ENCODE measurements at regions not wholly inside any gene's neighbourhood (a gene's known extent, or its start where the extent isn't known, plus 50 kb on each side); places are given as distances from the start of the nearest gene placed in this dataset.
"Not testable (repeated sequence)": the region's sequence is repeated elsewhere in the genome, so short reads cannot be mapped to it uniquely, and the experiment has no call there.

- Mint-ChIP-seq H3K27me3 (peaks cover 2% of the 10 kb centered on the region), H3K9me3 (ENCODE audit: low read depth) (no peaks in the 10 kb centered on the region), H3K4me3 (no peak overlapping the region), H3K27ac (no peak overlapping the region), H3K4me1 (ENCODE audit: low read depth) (no peaks in the 10 kb centered on the region), H3K36me3 (no peaks in the 10 kb centered on the region)
These were observed 411.9 kb upstream of the EMCN start for GRCh38 chr4:100929758-100930157.

DNA sequence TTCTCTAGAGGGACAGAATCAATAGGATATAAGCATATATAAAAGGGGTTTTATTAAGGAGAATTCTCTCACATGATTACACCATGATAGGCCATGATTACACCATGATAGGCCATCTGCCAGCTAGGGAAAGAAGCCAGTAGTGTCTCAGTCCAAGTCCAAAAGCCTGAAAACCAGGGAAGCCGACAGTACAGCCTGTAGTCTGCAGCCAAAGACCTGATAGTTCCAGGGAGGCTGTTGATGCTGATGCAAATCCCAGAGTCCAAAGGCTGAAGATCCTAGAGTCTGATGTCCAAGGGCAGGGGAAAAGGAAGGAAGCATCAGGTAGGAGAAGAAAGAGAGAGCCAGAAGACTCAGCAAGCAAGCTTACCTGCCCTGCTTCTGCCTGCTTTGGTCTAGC, 411.3 kb upstream of the EMCN start:
- H3K9me3 Mint-ChIP-seq (ENCODE audit: low read depth) = peaks cover 4% of the 10 kb centered on the region
- peaks cover 2% of the 10 kb centered on the region for H3K27me3 Mint-ChIP-seq
- H3K4me3 Mint-ChIP-seq = no peak overlapping the region
- H3K27ac Mint-ChIP-seq = no peak overlapping the region
- no peaks in the 10 kb centered on the region for H3K4me1 Mint-ChIP-seq (ENCODE audit: low read depth)
- no peaks in the 10 kb centered on the region for H3K36me3 Mint-ChIP-seq

DNA sequence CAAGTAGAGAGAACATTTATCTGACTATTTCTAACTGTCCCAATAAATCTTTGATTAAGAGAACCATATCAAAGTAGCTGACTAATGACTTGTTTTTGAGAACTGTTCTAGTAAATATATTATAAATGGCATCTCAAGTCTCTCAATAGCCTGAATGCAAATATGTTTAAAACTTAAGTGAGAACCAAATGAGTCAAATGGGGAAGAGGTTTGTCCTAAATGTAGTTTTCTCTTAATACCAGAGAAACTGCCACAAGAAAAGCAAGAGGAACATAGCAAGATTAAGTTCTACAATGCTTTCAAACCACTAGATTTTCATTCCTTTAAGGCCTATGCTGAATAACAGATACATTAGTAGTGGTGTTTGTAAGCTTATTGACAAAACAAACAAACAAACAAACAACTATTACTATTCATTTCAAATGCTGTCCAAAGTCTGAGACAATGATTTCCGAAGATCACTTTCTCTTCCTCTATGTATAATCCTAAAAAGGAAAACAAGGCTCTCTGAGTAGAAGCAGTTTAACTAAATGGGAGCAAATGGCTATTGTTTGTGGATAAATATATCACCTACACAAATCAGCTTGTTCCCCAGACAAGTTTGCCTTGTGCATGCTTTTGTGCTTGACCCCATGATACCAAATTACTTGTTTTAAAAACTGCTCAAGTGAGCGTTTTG, 408.4 kb upstream of the EMCN start:
- Mint-ChIP-seq H3K9me3 (ENCODE audit: low read depth) (peaks cover 12% of the 10 kb centered on the region), H3K4me3 (no peak overlapping the region), H3K27me3 (no peaks in the 10 kb centered on the region), H3K4me1 (ENCODE audit: low read depth) (no peaks in the 10 kb centered on the region), H3K27ac (no peak overlapping the region), H3K36me3 (no peaks in the 10 kb centered on the region)

DNA sequence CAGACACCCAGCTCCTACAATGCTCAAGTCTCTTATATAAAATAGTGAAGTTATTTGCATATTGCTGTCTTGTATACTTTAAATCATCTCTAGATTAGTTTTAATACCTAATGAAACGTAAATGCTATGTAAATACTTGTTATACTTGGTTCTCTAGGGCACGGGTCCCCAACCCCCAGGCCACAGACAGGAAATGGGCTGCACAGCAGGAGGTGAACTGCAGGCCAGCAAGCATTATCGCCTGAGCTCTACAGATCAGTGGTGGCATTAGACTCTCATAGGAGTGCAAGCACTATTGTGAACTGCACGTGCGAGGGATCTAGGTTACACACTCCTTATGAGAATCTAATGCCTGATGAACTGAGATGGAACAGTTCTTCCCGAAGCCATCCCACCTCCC, 395.9 kb upstream of the EMCN start:
- Mint-ChIP-seq H3K27ac (no peak overlapping the region), H3K36me3 (peaks cover 6% of the 10 kb centered on the region), H3K9me3 (ENCODE audit: low read depth) (peaks cover 4% of the 10 kb centered on the region), H3K27me3 (peaks cover 10% of the 10 kb centered on the region), H3K4me3 (no peak overlapping the region), H3K4me1 (ENCODE audit: low read depth) (no peaks in the 10 kb centered on the region)

DNA sequence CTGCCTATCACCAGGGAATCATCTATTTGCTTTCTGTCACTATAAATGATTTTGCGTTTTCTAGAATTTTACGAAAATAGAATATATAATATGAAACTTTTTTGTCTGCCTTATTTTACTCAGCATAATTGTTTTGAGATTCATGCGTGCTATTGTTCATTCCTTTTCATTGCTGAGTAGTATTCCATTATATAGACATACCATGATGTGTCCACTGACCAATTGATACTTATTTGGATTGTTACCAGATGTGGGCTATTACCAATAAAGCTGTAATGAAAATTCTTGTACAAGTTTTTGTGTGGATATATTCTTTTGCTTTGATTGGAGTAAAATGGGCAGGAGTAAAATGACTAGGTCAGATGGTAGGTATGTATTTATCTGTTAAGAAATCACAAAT, 390.7 kb upstream of the EMCN start:
- Mint-ChIP-seq H3K27ac (no peak overlapping the region), H3K4me3 (no peak overlapping the region), H3K36me3 (no peaks in the 10 kb centered on the region), H3K27me3 (peaks cover under 1% of the 10 kb centered on the region), H3K4me1 (ENCODE audit: low read depth) (no peaks in the 10 kb centered on the region), H3K9me3 (ENCODE audit: low read depth) (no peaks in the 10 kb centered on the region)

DNA sequence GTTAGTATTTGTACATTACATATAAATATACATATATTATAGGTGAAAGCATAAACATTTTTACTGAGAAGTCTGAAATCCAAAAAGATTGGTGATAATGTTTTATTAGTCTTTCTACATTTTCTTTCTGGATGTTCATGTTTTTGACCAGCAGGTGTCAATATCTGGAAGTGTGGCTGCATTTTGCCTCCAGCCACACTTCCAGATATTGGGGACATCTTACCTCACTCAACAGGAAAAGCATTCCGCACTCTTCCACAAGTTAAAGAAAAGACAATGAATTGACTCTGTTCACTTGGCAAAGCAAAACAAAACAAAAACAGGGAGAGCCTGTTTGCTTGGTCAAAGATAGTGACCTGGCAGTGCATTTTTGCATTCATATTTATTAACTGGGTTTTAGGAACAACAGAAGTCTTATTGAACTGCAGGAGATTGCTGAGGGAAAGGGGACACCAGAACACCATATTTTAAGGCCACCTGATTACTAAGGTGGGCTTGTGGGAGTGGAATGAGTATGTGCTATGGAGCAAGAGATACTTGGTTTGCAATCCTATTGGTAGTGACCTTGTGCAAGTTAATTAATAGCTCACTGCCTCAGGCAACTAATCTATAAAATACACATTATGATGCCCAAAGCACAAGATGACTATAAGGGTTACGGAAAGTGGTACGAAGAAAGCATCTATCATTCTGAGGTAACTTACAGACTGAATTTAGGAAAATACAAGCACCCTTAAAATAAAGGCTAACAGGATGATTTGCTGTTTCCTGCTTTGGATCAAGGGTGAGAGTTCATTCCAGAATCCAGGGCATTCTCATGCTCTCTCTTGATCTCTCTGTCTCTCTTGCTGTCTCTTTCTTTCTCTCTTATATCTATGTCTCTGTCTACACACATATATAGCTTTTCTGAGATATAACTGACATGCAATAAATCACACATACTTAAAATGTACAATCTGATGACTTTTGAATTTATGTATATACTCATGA, 389.9 kb upstream of the EMCN start:
- Mint-ChIP-seq H3K27me3 (peaks cover 7% of the 10 kb centered on the region), H3K9me3 (ENCODE audit: low read depth) (no peaks in the 10 kb centered on the region), H3K27ac (no peak overlapping the region), H3K4me3 (no peak overlapping the region), H3K36me3 (no peaks in the 10 kb centered on the region), H3K4me1 (ENCODE audit: low read depth) (no peaks in the 10 kb centered on the region)

DNA sequence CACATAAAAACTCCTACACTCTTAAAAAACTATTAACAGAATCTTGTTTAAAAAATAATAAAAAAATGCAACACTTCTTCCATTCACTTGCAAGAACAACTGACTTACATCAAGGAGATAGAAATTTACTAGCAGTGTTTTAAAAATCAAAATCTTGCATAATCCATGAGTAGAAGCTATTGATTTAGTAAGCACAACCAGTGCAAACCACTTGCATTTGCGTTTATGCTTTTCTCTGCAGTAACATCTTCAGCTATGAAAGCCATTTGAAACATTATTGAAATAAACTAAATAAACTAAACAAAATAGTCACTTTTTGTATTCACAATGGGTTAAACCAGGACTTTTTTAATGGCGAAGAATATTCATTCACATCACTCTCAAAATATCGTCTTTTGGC, 389.2 kb upstream of the EMCN start:
- no peak overlapping the region for H3K4me3 Mint-ChIP-seq
- no peak overlapping the region for H3K27ac Mint-ChIP-seq
- no peaks in the 10 kb centered on the region for H3K4me1 Mint-ChIP-seq (ENCODE audit: low read depth)
- H3K36me3 Mint-ChIP-seq = no peaks in the 10 kb centered on the region
- no peaks in the 10 kb centered on the region for H3K9me3 Mint-ChIP-seq (ENCODE audit: low read depth)
- peaks cover 7% of the 10 kb centered on the region for H3K27me3 Mint-ChIP-seq

GRCh38 chr4:100900945-100901344, 383.1 kb upstream of the EMCN start:
- not testable (repeated sequence) for H3K27ac Mint-ChIP-seq; H3K4me1 Mint-ChIP-seq (ENCODE audit: low read depth); H3K36me3 Mint-ChIP-seq; H3K9me3 Mint-ChIP-seq (ENCODE audit: low read depth); H3K4me3 Mint-ChIP-seq
- peaks cover 18% of the 10 kb centered on the region for H3K27me3 Mint-ChIP-seq

DNA sequence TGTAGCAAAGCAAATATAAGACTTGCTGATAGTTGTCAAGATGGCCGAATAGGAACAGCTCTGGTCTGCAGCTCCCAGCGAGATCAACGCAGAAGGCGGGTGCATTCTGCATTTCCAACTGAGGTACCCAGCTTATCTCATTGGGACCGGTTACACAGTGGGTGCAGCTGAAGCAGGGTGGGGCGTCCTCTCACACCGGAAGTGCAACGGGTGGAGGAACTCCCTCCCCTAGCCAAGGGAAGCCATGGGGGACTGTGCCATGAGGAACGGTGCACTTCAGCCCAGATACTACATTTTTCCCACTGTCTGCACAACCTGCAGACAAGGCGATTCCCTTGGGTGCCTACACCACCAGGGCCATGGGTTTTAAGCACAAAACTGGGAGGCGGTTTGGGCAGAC, 382.3 kb upstream of the EMCN start:
- Mint-ChIP-seq H3K27ac (no peak overlapping the region), H3K36me3 (peaks cover 2% of the 10 kb centered on the region), H3K27me3 (peaks cover 18% of the 10 kb centered on the region), H3K9me3 (ENCODE audit: low read depth) (peaks cover 3% of the 10 kb centered on the region), H3K4me1 (ENCODE audit: low read depth) (peaks cover 11% of the 10 kb centered on the region), H3K4me3 (no peak overlapping the region)

DNA sequence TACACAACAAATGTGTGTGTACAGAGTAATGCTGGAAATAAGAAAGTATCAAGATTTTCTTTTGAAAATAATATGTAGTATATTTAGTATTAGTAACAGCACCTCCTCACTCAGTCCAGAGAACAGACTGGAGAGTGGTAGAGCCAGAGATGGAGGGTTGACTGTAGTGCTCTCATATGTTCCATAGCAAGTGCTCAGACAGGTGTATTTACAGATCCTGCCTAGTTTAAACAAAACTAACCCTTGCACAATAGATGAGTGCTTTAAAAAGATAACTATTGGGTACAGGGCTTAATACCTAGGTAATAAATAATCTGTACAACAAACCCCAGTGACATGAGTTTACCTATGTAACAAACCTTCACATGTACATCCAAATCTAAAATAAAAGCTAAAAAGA, 381.0 kb upstream of the EMCN start:
- Mint-ChIP-seq H3K36me3 (peaks cover 4% of the 10 kb centered on the region), H3K9me3 (ENCODE audit: low read depth) (peaks cover 3% of the 10 kb centered on the region), H3K4me1 (ENCODE audit: low read depth) (peaks cover 17% of the 10 kb centered on the region), H3K4me3 (no peak overlapping the region), H3K27ac (no peak overlapping the region), H3K27me3 (peaks cover 18% of the 10 kb centered on the region)

DNA sequence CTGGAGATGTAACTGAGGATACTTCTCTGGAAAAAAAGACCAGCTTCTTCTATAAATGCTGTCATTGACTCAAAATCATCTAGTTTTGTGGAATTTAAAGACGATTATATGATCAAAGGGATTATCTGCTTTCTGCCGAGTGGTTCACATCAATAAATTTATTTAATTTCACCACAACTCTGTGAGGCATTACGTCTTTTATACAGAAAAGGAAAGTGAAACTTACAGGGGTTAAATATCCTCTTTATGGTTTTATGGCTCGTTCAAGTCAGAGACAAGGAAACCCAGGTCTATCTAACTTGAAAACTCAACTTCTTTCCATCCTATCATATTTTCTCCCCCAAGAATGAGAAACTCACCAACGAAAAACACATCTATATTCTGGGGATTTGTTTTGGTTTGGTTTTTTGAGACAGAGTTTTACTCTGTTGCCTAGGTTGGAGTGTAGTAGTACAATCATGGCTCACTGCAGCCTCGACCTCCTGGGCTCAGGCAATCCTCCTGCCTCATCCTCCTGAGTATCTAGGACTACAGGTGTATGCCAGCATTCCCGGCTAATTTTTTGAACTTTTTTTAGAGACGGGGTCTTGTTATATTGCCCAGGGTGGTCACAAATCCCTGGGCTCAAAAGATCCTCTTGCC, 377.9 kb upstream of the EMCN start:
- H3K27ac Mint-ChIP-seq = peak overlapping the region; percentile 8
- H3K4me1 Mint-ChIP-seq (ENCODE audit: low read depth) = peaks cover 17% of the 10 kb centered on the region
- peaks cover 2% of the 10 kb centered on the region for H3K36me3 Mint-ChIP-seq
- H3K4me3 Mint-ChIP-seq = peak overlapping the region; percentile 80
- peaks cover under 1% of the 10 kb centered on the region for H3K9me3 Mint-ChIP-seq (ENCODE audit: low read depth)
- peaks cover 7% of the 10 kb centered on the region for H3K27me3 Mint-ChIP-seq

DNA sequence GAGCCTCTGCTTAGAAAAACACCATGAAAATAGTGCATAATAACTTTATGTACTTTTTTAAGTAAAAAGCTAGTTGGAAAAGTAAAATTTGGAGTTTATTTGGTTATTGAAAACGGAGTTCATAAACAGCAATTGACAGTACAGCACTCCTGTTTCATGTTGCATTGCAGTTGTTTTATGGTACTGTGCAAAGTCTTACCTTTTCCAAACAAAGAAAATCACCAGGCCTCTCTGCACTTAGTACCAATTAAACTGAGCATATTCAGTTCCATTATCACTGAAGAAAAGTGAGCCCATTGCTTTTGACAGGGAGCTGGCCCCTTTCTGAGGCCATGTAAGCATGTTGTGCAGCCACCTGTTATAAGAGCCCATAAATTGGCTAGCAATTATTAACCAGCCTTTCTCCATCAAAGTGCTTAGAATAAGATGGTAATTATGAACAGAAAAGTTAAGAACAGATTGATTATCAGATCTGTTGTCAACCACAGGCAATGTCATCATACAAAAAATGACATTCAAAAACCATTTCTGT, 376.6 kb upstream of the EMCN start:
- H3K4me3 Mint-ChIP-seq = peak overlapping the region; percentile 80
- H3K36me3 Mint-ChIP-seq = peaks cover 2% of the 10 kb centered on the region
- H3K9me3 Mint-ChIP-seq (ENCODE audit: low read depth) = peaks cover 8% of the 10 kb centered on the region
- peaks cover 6% of the 10 kb centered on the region for H3K27me3 Mint-ChIP-seq
- H3K4me1 Mint-ChIP-seq (ENCODE audit: low read depth) = peaks cover 17% of the 10 kb centered on the region
- H3K27ac Mint-ChIP-seq = no peak overlapping the region

DNA sequence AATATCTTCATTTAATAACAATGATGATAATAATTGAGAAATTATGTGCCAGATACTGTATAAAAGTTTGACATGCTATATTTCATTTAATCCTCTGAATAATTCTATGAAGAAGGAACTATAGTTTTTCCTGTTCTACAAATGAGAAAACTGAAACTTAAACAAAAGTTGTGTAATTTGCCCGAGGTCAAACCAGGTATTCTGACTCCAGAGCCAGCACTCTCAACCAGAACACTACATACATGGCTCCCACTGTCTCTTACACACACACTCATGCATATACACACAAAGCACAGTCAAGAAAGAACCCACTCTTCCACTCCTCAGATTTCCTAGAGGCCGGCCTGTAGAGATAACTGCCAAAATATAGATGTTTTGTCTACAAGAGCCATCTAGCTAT, 374.0 kb upstream of the EMCN start:
- Mint-ChIP-seq H3K4me1 (ENCODE audit: low read depth) (peaks cover 17% of the 10 kb centered on the region), H3K27ac (no peak overlapping the region), H3K4me3 (no peak overlapping the region), H3K9me3 (ENCODE audit: low read depth) (peaks cover 17% of the 10 kb centered on the region), H3K27me3 (no peaks in the 10 kb centered on the region), H3K36me3 (peaks cover 2% of the 10 kb centered on the region)

GRCh38 chr4:100889898-100890297, 372.1 kb upstream of the EMCN start:
- peaks cover 4% of the 10 kb centered on the region for H3K4me1 Mint-ChIP-seq (ENCODE audit: low read depth)
- peaks cover 29% of the 10 kb centered on the region for H3K9me3 Mint-ChIP-seq (ENCODE audit: low read depth)
- peaks cover 2% of the 10 kb centered on the region for H3K36me3 Mint-ChIP-seq
- peaks cover 1% of the 10 kb centered on the region for H3K27me3 Mint-ChIP-seq
- no peak overlapping the region for H3K4me3 Mint-ChIP-seq
- H3K27ac Mint-ChIP-seq = no peak overlapping the region

- Mint-ChIP-seq H3K4me1 (ENCODE audit: low read depth) (no peaks in the 10 kb centered on the region), H3K27ac (no peak overlapping the region), H3K9me3 (ENCODE audit: low read depth) (peaks cover 29% of the 10 kb centered on the region), H3K36me3 (peaks cover 2% of the 10 kb centered on the region), H3K27me3 (peaks cover 2% of the 10 kb centered on the region), H3K4me3 (no peak overlapping the region)
These were observed 371.6 kb upstream of the EMCN start for GRCh38 chr4:100889401-100889800.
